Thoracic aorta (tissue), 2 donors: ENCODE measurements at regions not wholly inside any gene's neighbourhood (a gene's known extent, or its start where the extent isn't known, plus 50 kb on each side); places are given as distances from the start of the nearest gene placed in this dataset.

Experiments
- ATAC-seq: fragments of 150-250 bp; one replicate; pipeline ENCODE4 v1.8.0; 2017; ENCODE audit warnings: low read depth; ENCODE audit not compliant: insufficient number of reproducible peaks, low FRiP score
- DNase-seq: peaks from one replicate; pipeline ENCODE4 v3.0.0-alpha.2; 2020; ENCODE audit warnings: low spot score
- H3K27ac ChIP-seq, 2 donors: fragments of 200-600 bp; sonication (generic); 1 replicate in 1 of 2; 2 replicates in 1 of 2; pipeline ENCODE4 v1.5.1; 2016; ENCODE audit warnings: mild to moderate bottlenecking in 2 of 2, moderate library complexity in 2 of 2
- H3K27me3 ChIP-seq: fragments of 200-600 bp; sonication (generic); replicated peaks from 2 replicates; pipeline ENCODE4 v1.6.0; 2016; ENCODE audit warnings: mild to moderate bottlenecking; ENCODE audit not compliant: insufficient read depth
- H3K36me3 ChIP-seq: fragments of 200-600 bp; sonication (generic); one replicate; pipeline ENCODE4 v1.5.1; 2016
- H3K4me1 ChIP-seq, 2 donors: fragments of 200-600 bp; sonication (generic); 1 replicate in 1 of 2; 2 replicates in 1 of 2; pipeline versions ENCODE4 v1.5.1 to v1.6.0; 2016; ENCODE audit warnings: low read depth in 2 of 2, mild to moderate bottlenecking in 1 of 2; ENCODE audit not compliant: control insufficient read depth in 1 of 2
- H3K4me3 ChIP-seq: fragments of 200-600 bp; sonication (generic); 2 replicates; pipeline ENCODE4 v1.5.1; 2016; ENCODE audit warnings: mild to moderate bottlenecking
- H3K9me3 ChIP-seq: fragments of 200-600 bp; sonication (generic); 2 replicates; pipeline ENCODE4 v1.5.1; 2016
- TF ChIP-seq, protein P1 (sequence below): fragments of 200-600 bp; sonication (generic); IDR thresholded peaks from one replicate; pipeline ENCODE4 v1.5.1; 2019; ENCODE audit warnings: antibody characterized with exemption

DNA sequence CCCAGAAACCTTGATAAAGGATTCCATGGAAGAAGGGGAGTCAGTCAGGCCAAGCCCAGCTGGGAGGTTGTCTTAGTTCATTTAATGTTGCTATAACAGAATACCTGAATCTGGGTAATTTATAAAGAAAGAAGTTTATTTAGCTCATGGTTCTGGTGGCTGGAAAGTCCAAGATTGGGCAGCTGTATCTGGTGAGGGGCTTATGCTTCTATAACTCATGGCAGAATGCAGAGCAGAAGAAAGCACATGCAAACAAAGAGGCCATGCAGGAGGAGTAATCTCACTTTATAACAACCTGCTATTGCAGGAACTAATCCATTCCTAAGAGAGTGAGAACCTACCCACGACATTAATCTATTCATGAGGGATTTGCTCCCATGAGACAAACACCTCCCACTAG, 54.2 kb upstream of the ANKRD1 start:
- no peaks in the 10 kb centered on the region for H3K27me3 ChIP-seq
- no peak for DNase-seq
- no peaks in the 10 kb centered on the region for H3K36me3 ChIP-seq
- H3K4me3 ChIP-seq: no peak overlapping the region
- no peak overlapping the region for H3K27ac ChIP-seq
- peaks cover 0 to 4% of the 10 kb centered on the region in 2 donors for H3K4me1 ChIP-seq
- TF ChIP-seq, protein P1, sequence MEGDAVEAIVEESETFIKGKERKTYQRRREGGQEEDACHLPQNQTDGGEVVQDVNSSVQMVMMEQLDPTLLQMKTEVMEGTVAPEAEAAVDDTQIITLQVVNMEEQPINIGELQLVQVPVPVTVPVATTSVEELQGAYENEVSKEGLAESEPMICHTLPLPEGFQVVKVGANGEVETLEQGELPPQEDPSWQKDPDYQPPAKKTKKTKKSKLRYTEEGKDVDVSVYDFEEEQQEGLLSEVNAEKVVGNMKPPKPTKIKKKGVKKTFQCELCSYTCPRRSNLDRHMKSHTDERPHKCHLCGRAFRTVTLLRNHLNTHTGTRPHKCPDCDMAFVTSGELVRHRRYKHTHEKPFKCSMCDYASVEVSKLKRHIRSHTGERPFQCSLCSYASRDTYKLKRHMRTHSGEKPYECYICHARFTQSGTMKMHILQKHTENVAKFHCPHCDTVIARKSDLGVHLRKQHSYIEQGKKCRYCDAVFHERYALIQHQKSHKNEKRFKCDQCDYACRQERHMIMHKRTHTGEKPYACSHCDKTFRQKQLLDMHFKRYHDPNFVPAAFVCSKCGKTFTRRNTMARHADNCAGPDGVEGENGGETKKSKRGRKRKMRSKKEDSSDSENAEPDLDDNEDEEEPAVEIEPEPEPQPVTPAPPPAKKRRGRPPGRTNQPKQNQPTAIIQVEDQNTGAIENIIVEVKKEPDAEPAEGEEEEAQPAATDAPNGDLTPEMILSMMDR: no peak
- H3K9me3 ChIP-seq: no peaks in the 10 kb centered on the region
- ATAC-seq: no peak

DNA sequence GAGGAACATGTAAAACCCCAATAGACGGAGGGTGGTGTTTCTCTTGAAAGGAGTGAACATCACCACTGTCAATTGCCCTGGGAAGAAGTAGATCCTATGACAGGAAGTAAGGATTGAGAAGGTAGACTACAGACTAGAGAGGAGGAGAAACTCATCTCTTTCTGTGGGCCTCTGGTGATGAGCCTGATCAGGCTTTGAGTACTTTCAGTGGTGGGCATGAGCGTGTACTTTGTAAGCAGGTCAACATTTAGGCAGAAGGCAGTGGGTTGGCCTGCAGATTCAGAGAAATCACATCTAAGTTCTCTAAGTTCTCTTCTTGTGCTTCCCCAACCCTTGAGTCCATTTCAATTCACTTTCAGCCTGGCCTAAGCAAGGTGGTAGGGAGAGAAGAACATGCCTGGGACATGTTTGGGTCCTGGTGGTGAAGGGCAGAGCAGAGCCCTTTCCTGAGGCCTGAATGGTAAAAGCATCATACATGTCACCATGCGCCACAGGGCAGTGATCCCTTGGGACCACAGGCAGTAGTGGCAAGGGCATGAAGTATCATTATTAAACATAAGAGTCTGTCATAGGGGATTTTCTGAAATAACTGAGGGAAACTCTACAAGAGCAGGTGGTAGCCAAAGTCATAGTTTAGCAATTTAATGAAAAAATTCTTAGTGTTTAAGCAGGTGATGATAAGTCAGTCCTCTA, 56.4 kb upstream of the ANKRD1 start:
- Histone ChIP-seq H3K9me3 (no peaks in the 10 kb centered on the region), H3K27ac (no peak overlapping the region), H3K36me3 (no peaks in the 10 kb centered on the region), H3K27me3 (no peaks in the 10 kb centered on the region), H3K4me1 (no peaks in the 10 kb centered on the region), H3K4me3 (no peak overlapping the region)
- DNase-seq (no peak), ATAC-seq (no peak)
- TF ChIP-seq, protein P1: no peak

DNA sequence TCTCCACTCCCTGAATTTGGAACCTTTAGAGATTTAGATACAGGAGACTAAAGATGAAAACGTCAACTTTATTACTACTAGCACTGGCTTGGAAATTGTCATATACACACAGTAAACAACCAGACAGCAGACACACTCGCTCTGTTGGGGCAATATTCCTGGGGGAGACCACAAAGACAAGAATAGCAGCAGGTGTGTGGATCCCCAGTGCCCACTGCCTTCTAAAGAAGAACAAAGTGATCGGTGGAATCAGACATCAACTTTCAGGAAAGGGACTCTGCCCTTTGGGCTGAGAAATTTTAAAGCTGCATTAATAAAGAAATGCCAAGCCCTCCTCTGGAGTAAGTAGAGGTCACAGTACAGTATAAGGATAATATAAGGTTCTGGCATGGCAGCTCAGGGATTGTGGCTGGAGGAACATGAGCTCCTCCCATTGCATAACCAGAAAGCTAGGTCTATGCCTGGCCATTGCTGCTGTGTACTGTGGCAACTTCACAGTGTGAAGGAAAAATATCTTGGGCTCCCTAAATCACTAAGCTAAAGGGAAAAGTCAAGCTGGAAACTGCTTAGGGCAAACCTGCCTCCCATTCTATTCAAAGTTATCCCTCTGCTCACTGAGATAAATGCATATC, 57.1 kb upstream of the ANKRD1 start:
- ATAC-seq (no peak), DNase-seq (no peak)
- H3K36me3 ChIP-seq: no peaks in the 10 kb centered on the region
- no peak overlapping the region for H3K27ac ChIP-seq
- no peak overlapping the region for H3K4me3 ChIP-seq
- H3K9me3 ChIP-seq: no peaks in the 10 kb centered on the region
- H3K4me1 ChIP-seq: no peaks in the 10 kb centered on the region
- TF ChIP-seq, protein P1: no peak
- H3K27me3 ChIP-seq: no peaks in the 10 kb centered on the region

DNA sequence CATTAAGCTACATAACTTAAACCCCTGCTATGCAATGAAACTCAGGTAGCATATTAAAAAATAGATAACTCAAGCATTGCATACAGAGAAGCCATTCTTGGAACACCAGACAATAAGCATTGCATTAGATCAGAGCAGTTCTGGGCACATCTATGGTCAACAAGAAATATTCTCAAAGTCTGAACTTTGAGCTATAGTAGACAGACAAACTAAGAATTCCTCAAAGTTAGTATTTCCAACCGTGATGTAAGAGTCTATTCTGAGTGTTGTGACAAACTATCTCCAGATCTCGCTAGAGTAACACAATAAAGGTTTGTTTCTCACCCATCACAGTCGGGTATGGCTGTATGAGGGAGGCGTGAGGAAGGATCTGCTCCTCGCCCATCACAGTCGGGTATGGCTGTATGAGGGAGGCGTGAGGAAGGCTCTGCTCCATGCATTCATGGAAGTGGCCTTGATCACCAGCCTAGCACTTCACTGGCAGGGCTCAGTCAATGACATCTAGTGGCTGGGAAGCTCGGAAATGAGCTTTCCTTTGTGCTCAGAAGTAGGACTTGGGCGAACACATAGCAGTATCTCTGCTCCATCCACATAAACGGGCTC, 61.6 kb upstream of the ANKRD1 start:
- ATAC-seq: no peak
- H3K4me1 ChIP-seq: peaks cover 0 to 23% of the 10 kb centered on the region in 2 donors
- no peak overlapping the region for H3K4me3 ChIP-seq
- no peaks in the 10 kb centered on the region for H3K36me3 ChIP-seq
- DNase-seq: no peak
- TF ChIP-seq, protein P1: no peak
- no peaks in the 10 kb centered on the region for H3K27me3 ChIP-seq
- H3K9me3 ChIP-seq: no peaks in the 10 kb centered on the region
- H3K27ac ChIP-seq: no peak overlapping the region

DNA sequence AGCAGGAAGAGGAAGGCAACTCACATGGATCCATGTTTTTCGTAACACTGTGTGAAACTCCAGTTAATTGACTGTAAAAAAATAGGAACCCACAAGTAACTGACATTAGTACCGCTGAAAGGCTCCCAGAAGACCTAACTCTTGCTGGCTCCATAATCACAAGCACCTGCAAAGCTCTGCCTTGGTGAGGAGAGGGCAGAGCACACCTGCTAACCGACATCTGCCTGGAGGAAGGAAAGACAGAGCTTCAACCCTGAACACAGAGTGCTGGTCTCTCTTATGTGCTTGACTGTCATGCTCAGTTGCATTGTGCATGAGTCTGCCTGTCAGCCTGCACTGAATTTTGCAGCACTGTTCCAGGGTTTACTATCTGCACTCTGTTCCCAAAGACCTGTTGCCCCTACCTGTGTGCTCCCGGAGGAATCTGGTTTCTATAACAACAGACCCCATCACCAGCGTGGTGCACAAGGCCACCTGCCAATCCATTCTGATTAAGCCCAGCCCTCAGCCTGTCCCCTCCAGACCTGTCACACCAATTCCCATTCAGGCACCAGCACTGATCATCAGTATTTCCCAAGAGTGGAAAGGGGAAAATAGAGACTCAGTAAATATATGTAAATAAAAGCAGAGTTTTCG, 63.1 kb upstream of the ANKRD1 start:
- Histone ChIP-seq H3K9me3 (no peaks in the 10 kb centered on the region), H3K4me1 (peaks cover 0 to 23% of the 10 kb centered on the region in 2 donors), H3K27me3 (no peaks in the 10 kb centered on the region), H3K27ac (no peak overlapping the region), H3K4me3 (no peak overlapping the region), H3K36me3 (no peaks in the 10 kb centered on the region)
- ATAC-seq (no peak), DNase-seq (no peak)
- TF ChIP-seq, protein P1: no peak
